D721Med (cell line): ENCODE measurements at regions not wholly inside any gene's neighbourhood (a gene's known extent, or its start where the extent isn't known, plus 50 kb on each side); places are given as distances from the start of the nearest gene placed in this dataset.
"Not testable (repeated sequence)": the region's sequence is repeated elsewhere in the genome, so short reads cannot be mapped to it uniquely, and the experiment has no call there.

Experiments
- DNase-seq: peaks from one replicate; pipeline ENCODE4 v3.0.0; 2011; ENCODE audit warnings: low spot score; ENCODE audit not compliant: insufficient read length
- FAIRE-seq: peaks from 2 replicates; lab custom pipeline; 2011; peaks lifted over from hg19 to GRCh38; lab: Jason Lieb, UNC
- TF ChIP-seq, protein P1 (sequence below): IDR thresholded peaks from 2 replicates; pipeline ENCODE4 v1.5.1; 2012; ENCODE audit warnings: mild to moderate bottlenecking, control low read depth; ENCODE audit not compliant: insufficient read depth; ENCODE audit errors: missing control alignments

DNA sequence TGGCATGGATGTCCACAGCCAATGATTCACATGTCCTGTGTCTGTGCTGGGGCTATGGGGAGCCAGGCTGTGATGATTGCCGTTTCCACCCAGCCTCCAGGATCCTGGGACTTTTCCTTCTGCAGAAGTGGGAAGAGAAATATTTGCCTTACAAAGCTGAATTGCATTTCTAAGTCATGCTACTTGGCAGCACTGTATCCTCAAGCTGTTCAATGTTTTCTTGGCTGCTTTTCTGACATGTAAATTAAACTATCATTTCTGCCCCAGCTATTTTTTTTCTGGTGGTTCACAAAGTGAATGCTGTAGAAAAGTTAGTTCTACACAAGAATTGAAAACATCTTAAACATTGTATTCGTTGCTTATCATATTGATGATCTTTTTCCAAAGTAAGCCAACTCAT is 51.9 kb upstream of the TCERG1L start:
- FAIRE-seq (no peak), DNase-seq (no peak)
- TF ChIP-seq, protein P1, sequence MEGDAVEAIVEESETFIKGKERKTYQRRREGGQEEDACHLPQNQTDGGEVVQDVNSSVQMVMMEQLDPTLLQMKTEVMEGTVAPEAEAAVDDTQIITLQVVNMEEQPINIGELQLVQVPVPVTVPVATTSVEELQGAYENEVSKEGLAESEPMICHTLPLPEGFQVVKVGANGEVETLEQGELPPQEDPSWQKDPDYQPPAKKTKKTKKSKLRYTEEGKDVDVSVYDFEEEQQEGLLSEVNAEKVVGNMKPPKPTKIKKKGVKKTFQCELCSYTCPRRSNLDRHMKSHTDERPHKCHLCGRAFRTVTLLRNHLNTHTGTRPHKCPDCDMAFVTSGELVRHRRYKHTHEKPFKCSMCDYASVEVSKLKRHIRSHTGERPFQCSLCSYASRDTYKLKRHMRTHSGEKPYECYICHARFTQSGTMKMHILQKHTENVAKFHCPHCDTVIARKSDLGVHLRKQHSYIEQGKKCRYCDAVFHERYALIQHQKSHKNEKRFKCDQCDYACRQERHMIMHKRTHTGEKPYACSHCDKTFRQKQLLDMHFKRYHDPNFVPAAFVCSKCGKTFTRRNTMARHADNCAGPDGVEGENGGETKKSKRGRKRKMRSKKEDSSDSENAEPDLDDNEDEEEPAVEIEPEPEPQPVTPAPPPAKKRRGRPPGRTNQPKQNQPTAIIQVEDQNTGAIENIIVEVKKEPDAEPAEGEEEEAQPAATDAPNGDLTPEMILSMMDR, result no peak

DNA sequence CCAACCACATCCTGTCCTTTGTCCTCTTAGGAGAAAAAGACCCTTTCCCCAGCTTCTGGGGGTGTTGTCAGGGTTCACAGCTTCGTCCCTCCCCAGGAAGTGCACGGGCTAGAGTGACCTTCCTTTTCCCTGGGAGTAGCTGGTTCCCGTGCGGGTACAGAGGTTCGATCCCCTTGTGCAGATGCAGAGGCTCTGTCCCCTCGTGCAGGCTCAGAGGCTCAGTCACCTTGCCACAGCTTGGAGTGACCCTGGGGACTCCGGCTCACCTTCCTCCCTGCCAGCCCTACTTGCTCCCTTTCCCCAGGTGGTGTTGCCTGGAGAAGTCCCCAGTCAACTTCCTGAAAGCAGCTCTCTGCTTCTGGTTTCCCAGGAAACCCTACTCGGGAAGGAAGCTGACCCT is 60.0 kb upstream of the TCERG1L start:
- TF ChIP-seq, protein P1, result no peak
- DNase-seq (no peak), FAIRE-seq (no peak)

DNA sequence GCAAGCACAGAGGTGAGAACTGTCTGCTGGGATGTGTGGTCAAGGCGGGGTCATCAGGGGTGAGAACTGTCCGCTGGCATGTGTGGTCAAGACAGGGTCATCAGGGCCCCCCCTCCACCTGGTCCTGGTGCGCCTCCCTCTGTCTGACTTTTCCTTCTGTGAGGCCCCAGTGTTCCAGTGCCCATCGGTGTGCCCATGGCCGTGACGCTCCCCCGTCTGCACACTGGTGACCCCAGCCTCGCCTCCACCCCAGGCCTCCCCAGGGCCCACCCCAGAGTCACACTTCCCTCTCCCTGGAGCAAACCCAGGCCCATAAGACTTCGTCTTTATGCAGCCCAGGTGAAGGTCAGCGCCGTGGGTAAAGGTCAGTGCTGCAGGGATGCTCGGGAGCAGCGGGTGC is 70.1 kb upstream of the TCERG1L start:
- no peak for DNase-seq

DNA sequence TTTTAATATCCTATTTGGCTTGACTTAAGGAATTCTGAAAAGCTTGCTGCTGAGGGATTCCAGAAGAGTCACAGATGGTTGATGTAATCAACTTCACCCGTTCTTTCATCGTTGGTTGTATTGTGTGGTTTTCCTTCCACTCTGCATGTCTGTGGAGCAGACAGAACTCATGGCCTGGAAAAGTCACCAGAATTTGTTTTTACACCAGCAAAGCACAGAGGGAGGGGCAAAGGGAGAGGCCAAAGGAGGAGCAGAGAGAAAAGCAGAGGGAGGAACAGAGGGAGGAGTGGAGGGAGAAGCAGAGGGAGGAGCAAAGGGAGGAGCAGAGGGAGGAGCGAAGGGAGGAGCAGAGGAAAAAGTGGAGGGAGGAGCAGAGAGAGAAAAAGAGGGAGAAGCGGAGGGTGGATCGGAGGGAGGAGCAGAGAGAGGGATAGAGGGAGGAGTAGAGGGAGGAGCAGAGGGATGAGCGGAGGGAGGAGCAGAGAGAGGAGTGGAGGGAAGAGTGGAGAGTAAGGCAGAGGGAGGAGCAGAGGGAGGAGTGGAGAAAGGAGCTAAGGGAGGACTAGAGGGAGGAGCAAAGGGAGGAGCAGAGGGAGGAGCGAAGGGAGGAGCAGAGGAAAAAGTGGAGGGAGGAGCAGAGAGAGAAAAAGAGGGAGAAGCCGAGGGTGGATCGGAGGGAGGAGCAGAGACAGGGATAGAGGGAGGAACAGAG is 73.8 kb upstream of the TCERG1L start:
- FAIRE-seq, DNase-seq: not testable (repeated sequence)

More for the DNA sequence above, 70.1 kb upstream of the TCERG1L start:
- TF ChIP-seq, protein P1, result no peak
- no peak for FAIRE-seq

DNA sequence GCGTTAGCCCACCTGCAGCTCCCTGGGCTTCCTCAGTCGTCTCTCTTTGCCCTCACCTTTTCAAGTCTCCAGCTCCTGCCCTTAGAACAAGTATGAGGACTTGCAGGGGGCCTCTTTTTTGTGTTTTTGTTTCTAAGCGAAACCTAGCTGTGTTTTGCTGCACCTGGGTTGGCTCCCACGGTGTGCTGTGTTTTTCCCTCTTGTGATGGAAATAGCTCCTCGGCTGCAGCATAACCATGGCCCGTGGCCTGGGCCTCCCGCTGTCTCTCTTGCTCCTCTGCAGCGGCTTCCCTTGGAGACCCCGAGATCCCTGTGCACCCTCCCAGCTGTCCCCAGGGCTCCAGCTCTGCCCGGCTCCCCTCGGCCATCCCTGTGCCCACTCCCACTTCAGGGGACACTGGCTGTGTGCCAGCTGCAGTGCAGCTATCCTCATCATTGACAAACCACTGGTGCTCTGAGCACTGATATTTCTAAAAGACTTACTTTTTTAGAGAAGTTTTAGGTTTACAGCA is 75.6 kb upstream of the TCERG1L start:
- TF ChIP-seq, protein P1, result no peak
- FAIRE-seq (no peak), DNase-seq (no peak)

DNA sequence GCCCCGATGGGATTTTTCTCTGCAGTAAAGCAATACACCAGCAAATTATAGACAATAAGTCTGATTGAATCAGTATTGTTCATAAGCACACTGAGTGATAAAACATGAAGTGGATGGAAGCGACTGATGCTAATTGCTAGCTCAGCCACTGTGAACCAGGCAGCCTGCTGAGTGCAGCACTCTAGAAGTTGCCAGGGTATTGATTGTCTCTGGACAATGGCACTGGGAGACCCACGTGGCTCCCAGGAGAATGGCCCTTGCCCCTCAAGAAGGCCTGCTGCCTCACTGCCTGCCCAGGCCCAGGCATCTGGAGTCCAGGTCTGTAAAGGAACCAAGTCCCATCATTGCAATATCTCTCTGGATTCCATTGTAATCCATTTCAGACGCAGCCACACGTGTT is 80.4 kb upstream of the TCERG1L start:
- no peak for DNase-seq
- FAIRE-seq, result no peak
- TF ChIP-seq, protein P1, result no peak

DNA sequence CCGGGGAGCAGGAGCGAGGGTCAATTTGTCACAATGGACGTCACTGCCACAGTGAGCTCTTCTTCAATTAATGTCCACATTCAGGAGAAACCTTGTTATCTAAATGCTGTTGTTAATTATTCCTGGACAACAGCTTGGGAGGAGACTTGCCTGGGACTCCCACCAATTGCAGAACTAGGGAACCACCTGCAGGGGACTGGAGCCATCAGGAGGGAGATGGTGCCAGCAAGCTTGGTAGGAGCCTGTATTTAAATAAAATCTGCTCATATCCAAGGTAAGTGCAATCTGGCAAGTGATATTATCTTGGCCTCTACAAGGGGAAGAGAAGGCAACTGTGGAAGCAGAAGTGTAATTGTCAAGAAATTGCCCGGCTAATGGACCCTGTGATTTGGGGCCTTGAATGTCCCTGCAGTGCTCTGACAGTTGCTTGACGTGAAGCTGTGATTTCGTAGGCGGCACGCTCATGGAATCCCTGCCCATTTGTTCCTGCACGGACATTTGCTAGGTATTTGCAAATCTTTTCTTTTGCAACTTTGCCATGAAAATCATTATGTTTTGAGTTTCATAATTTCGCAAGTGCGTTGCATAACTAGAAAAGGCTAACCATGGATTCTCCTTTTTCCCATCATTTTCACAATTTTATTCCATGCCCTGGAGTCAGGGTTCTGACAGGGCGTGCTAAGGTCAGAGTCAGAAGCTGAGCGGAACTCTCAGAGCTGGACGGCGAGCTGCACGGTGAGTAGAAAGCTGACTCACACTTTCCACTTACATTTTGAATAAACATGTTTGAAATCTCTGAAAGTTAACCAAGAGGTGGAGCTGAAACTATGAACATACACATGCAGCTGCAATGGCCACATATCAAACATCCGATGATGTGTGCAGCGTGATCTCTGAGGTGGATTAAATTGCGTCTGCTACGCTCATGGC is 84.9 kb upstream of the TCERG1L start:
- DNase-seq, result no peak
- TF ChIP-seq, protein P1, result no peak
- FAIRE-seq, result no peak
